ENCODE measurements at regions not wholly inside any gene's neighbourhood (a gene's known extent, or its start where the extent isn't known, plus 50 kb on each side); places are given as distances from the start of the nearest gene placed in this dataset.

GRCh38 chr7:136527554-136527953 is 340.9 kb upstream of the CHRM2 start:
- Histone ChIP-seq H3K4me3 (ENCODE audit: low read depth, low read length) (no peak overlapping the region), H3K36me3 (ENCODE audit: control insufficient read depth, insufficient read depth, low read length) (no peaks in the 10 kb centered on the region), H3K27me3 (ENCODE audit: control insufficient read depth, insufficient read depth, low read length) (no peaks in the 10 kb centered on the region)
- DNase-seq (ENCODE audit: low read depth): no peak
- no peak for FAIRE-seq
- no peak for TF ChIP-seq CTCF (IDR thresholded peaks at IDR 0.05; ENCODE audit: insufficient read depth, low read length, severe bottlenecking)

GRCh38 chr7:136526408-136527105 is 341.9 kb upstream of the CHRM2 start:
- Histone ChIP-seq H3K27me3 (ENCODE audit: control insufficient read depth, insufficient read depth, low read length) (no peaks in the 10 kb centered on the region), H3K36me3 (ENCODE audit: control insufficient read depth, insufficient read depth, low read length) (no peaks in the 10 kb centered on the region), H3K4me3 (ENCODE audit: low read depth, low read length) (no peak overlapping the region)
- no peak for DNase-seq (ENCODE audit: low read depth)
- FAIRE-seq: no peak
- TF ChIP-seq CTCF (IDR thresholded peaks at IDR 0.05; ENCODE audit: insufficient read depth, low read length, severe bottlenecking): no peak

GRCh38 chr7:136523571-136523970 is 344.9 kb upstream of the CHRM2 start:
- Histone ChIP-seq H3K27me3 (ENCODE audit: control insufficient read depth, insufficient read depth, low read length) (no peaks in the 10 kb centered on the region), H3K4me3 (ENCODE audit: low read depth, low read length) (no peak overlapping the region), H3K36me3 (ENCODE audit: control insufficient read depth, insufficient read depth, low read length) (no peaks in the 10 kb centered on the region)
- FAIRE-seq: no peak
- DNase-seq (ENCODE audit: low read depth): no peak
- no peak for TF ChIP-seq CTCF (IDR thresholded peaks at IDR 0.05; ENCODE audit: insufficient read depth, low read length, severe bottlenecking)

GRCh38 chr7:136517971-136518370 is 350.5 kb upstream of the CHRM2 start:
- Histone ChIP-seq H3K36me3 (ENCODE audit: control insufficient read depth, insufficient read depth, low read length) (no peaks in the 10 kb centered on the region), H3K4me3 (ENCODE audit: low read depth, low read length) (no peak overlapping the region), H3K27me3 (ENCODE audit: control insufficient read depth, insufficient read depth, low read length) (no peaks in the 10 kb centered on the region)
- DNase-seq (ENCODE audit: low read depth) (no peak), FAIRE-seq (no peak)
- TF ChIP-seq CTCF (IDR thresholded peaks at IDR 0.05; ENCODE audit: insufficient read depth, low read length, severe bottlenecking): no peak

GRCh38 chr7:136514776-136515175 is 353.7 kb upstream of the CHRM2 start:
- Histone ChIP-seq H3K4me3 (ENCODE audit: low read depth, low read length) (no peak overlapping the region), H3K27me3 (ENCODE audit: control insufficient read depth, insufficient read depth, low read length) (no peaks in the 10 kb centered on the region), H3K36me3 (ENCODE audit: control insufficient read depth, insufficient read depth, low read length) (no peaks in the 10 kb centered on the region)
- TF ChIP-seq CTCF (IDR thresholded peaks at IDR 0.05; ENCODE audit: insufficient read depth, low read length, severe bottlenecking): no peak
- DNase-seq (ENCODE audit: low read depth) (no peak), FAIRE-seq (no peak)

- H3K27me3 ChIP-seq (ENCODE audit: control insufficient read depth, insufficient read depth, low read length): no peaks in the 10 kb centered on the region
- DNase-seq (ENCODE audit: low read depth): no peak
- no peak for TF ChIP-seq CTCF (IDR thresholded peaks at IDR 0.05; ENCODE audit: insufficient read depth, low read length, severe bottlenecking)
- no peaks in the 10 kb centered on the region for H3K36me3 ChIP-seq (ENCODE audit: control insufficient read depth, insufficient read depth, low read length)
- no peak overlapping the region for H3K4me3 ChIP-seq (ENCODE audit: low read depth, low read length)
- FAIRE-seq: no peak
These were observed 354.7 kb upstream of the CHRM2 start for GRCh38 chr7:136513744-136514143.

Measured in bronchial epithelial cell (primary cell).